Activated CD4-positive, alpha-beta memory T cell treated with anti-CD3 and anti-CD28 coated beads, Interleukin-2, amount 10 ng/mL, durations not matched to agents 7 days and 5 days (primary cell): ENCODE measurements at regions not wholly inside any gene's neighbourhood (a gene's known extent, or its start where the extent isn't known, plus 50 kb on each side); places are given as distances from the start of the nearest gene placed in this dataset.

ENCODE experiments used
- CTCF ChIA-PET: fragments of 350-600 bp; sonication (Branson Sonifier 250); formaldehyde crosslinking; loops from one replicate; lab custom pipeline; 2021; ENCODE audit warnings: antibody characterized with exemption, inconsistent platforms; lab: Charles Lee
- POLR2A ChIA-PET: fragments of 350-600 bp; sonication (Branson Sonifier 250); formaldehyde crosslinking; loops from one replicate; lab custom pipeline; 2021; ENCODE audit warnings: antibody characterized with exemption; lab: Charles Lee
- DNase-seq: peaks from one replicate; pipeline ENCODE4 v3.0.0-alpha.2; 2020
- H3K27ac Mint-ChIP-seq: one replicate; pipeline ENCODE4 v1.8.0; 2021; ENCODE audit warnings: mild to moderate bottlenecking, mixed read lengths
- H3K27me3 Mint-ChIP-seq: one replicate; pipeline ENCODE4 v1.8.0; 2021; ENCODE audit warnings: mixed read lengths
- H3K36me3 Mint-ChIP-seq: one replicate; pipeline ENCODE4 v1.8.0; 2021; ENCODE audit warnings: low read depth, mixed read lengths
- H3K4me1 Mint-ChIP-seq: one replicate; pipeline ENCODE4 v1.8.0; 2021; ENCODE audit warnings: mixed read lengths
- H3K4me3 Mint-ChIP-seq: one replicate; pipeline ENCODE4 v1.8.0; 2021; ENCODE audit warnings: mild to moderate bottlenecking, mixed read lengths
- H3K9me3 Mint-ChIP-seq: one replicate; pipeline ENCODE4 v1.8.0; 2021; ENCODE audit warnings: mixed read lengths

- ChIA-PET CTCF (no interaction called here), POLR2A (no interaction called here)
- Mint-ChIP-seq H3K27me3 (no peaks in the 10 kb centered on the region), H3K4me3 (no peak overlapping the region), H3K36me3 (no peaks in the 10 kb centered on the region), H3K4me1 (no peaks in the 10 kb centered on the region), H3K27ac (no peak overlapping the region), H3K9me3 (peaks cover 26% of the 10 kb centered on the region)
- no peak for DNase-seq
These were observed 147.7 kb upstream of the LARGE1 start for GRCh38 chr22:34068001-34068400.

GRCh38 chr22:34070051-34070450, 149.8 kb upstream of the LARGE1 start:
- Mint-ChIP-seq H3K27ac (no peak overlapping the region), H3K9me3 (peaks cover 24% of the 10 kb centered on the region), H3K4me3 (no peak overlapping the region), H3K36me3 (no peaks in the 10 kb centered on the region), H3K27me3 (no peaks in the 10 kb centered on the region), H3K4me1 (no peaks in the 10 kb centered on the region)
- DNase-seq, result no peak
- ChIA-PET POLR2A (no interaction called here), CTCF (no interaction called here)

- DNase-seq, result no peak
- Mint-ChIP-seq H3K27me3 (no peaks in the 10 kb centered on the region), H3K36me3 (no peaks in the 10 kb centered on the region), H3K4me1 (no peaks in the 10 kb centered on the region), H3K27ac (no peak overlapping the region), H3K9me3 (peaks cover 24% of the 10 kb centered on the region), H3K4me3 (no peak overlapping the region)
- CTCF ChIA-PET, result no interaction called here
- POLR2A ChIA-PET, result no interaction called here
These were observed 150.3 kb upstream of the LARGE1 start for GRCh38 chr22:34070531-34070930.

GRCh38 chr22:34072585-34072984, 152.3 kb upstream of the LARGE1 start:
- Mint-ChIP-seq H3K9me3 (peaks cover 28% of the 10 kb centered on the region), H3K27me3 (no peaks in the 10 kb centered on the region), H3K4me1 (no peaks in the 10 kb centered on the region), H3K27ac (no peak overlapping the region), H3K4me3 (no peak overlapping the region), H3K36me3 (no peaks in the 10 kb centered on the region)
- no peak for DNase-seq
- ChIA-PET POLR2A (no interaction called here), CTCF (no interaction called here)

- no peak overlapping the region for H3K4me3 Mint-ChIP-seq
- no peaks in the 10 kb centered on the region for H3K4me1 Mint-ChIP-seq
- H3K27ac Mint-ChIP-seq, result no peak overlapping the region
- no peaks in the 10 kb centered on the region for H3K36me3 Mint-ChIP-seq
- H3K27me3 Mint-ChIP-seq, result no peaks in the 10 kb centered on the region
- CTCF ChIA-PET, result no interaction called here
- POLR2A ChIA-PET, result no interaction called here
- DNase-seq, result no peak
- peaks cover 9% of the 10 kb centered on the region for H3K9me3 Mint-ChIP-seq
These were observed 160.2 kb upstream of the LARGE1 start for GRCh38 chr22:34080433-34080832.

- ChIA-PET POLR2A (no interaction called here), CTCF (no interaction called here)
- Mint-ChIP-seq H3K27ac (no peak overlapping the region), H3K27me3 (no peaks in the 10 kb centered on the region), H3K36me3 (no peaks in the 10 kb centered on the region), H3K9me3 (peaks cover 22% of the 10 kb centered on the region), H3K4me1 (no peaks in the 10 kb centered on the region), H3K4me3 (no peak overlapping the region)
- no peak for DNase-seq
These were observed 176.5 kb upstream of the LARGE1 start for GRCh38 chr22:34096770-34097169.

- DNase-seq, result no peak
- H3K4me1 Mint-ChIP-seq, result no peaks in the 10 kb centered on the region
- no peaks in the 10 kb centered on the region for H3K27me3 Mint-ChIP-seq
- no peak overlapping the region for H3K27ac Mint-ChIP-seq
- CTCF ChIA-PET, result no interaction called here
- H3K9me3 Mint-ChIP-seq, result peaks cover 16% of the 10 kb centered on the region
- no peak overlapping the region for H3K4me3 Mint-ChIP-seq
- POLR2A ChIA-PET, result no interaction called here
- H3K36me3 Mint-ChIP-seq, result no peaks in the 10 kb centered on the region
These were observed 179.0 kb upstream of the LARGE1 start for GRCh38 chr22:34099278-34099677.

GRCh38 chr22:34102633-34103032, 182.4 kb upstream of the LARGE1 start:
- H3K4me1 Mint-ChIP-seq, result no peaks in the 10 kb centered on the region
- no peaks in the 10 kb centered on the region for H3K27me3 Mint-ChIP-seq

GRCh38 chr22:34105461-34106062, 185.3 kb upstream of the LARGE1 start:
- Mint-ChIP-seq H3K27me3 (no peaks in the 10 kb centered on the region), H3K4me3 (no peak overlapping the region), H3K27ac (no peak overlapping the region), H3K4me1 (no peaks in the 10 kb centered on the region), H3K9me3 (peaks cover 13% of the 10 kb centered on the region), H3K36me3 (no peaks in the 10 kb centered on the region)
- POLR2A ChIA-PET, result no interaction called here
- DNase-seq, result peak; percentile 16
- CTCF ChIA-PET, result no interaction called here

More at GRCh38 chr22:34102633-34103032, 182.4 kb upstream of the LARGE1 start:
- no peak overlapping the region for H3K4me3 Mint-ChIP-seq
- peaks cover 15% of the 10 kb centered on the region for H3K9me3 Mint-ChIP-seq
- ChIA-PET POLR2A (no interaction called here), CTCF (no interaction called here)
- H3K27ac Mint-ChIP-seq, result no peak overlapping the region
- H3K36me3 Mint-ChIP-seq, result no peaks in the 10 kb centered on the region
- DNase-seq, result no peak

GRCh38 chr22:34108168-34108567, 187.9 kb upstream of the LARGE1 start:
- DNase-seq, result no peak
- Mint-ChIP-seq H3K4me1 (no peaks in the 10 kb centered on the region), H3K4me3 (no peak overlapping the region), H3K9me3 (peaks cover 11% of the 10 kb centered on the region), H3K27me3 (no peaks in the 10 kb centered on the region), H3K27ac (no peak overlapping the region), H3K36me3 (no peaks in the 10 kb centered on the region)
- CTCF ChIA-PET, result no interaction called here
- POLR2A ChIA-PET, result interaction anchor here (0.7 kb wide), 1 partner anchor 120 kb away, joined by 4 read pairs; no protein-coding TSS in a partner anchor

GRCh38 chr22:34111210-34111824, 191.0 kb upstream of the LARGE1 start:
- H3K27me3 Mint-ChIP-seq, result no peaks in the 10 kb centered on the region
- ChIA-PET POLR2A (no interaction called here), CTCF (interaction anchor here (1.4 kb wide), 2 partner anchors 16 to 811 kb away, joined by 3 read pairs; no protein-coding TSS in a partner anchor)
- H3K36me3 Mint-ChIP-seq, result no peaks in the 10 kb centered on the region
- no peak for DNase-seq
- H3K9me3 Mint-ChIP-seq, result peaks cover 5% of the 10 kb centered on the region
- H3K4me3 Mint-ChIP-seq, result no peak overlapping the region
- H3K27ac Mint-ChIP-seq, result no peak overlapping the region
- no peaks in the 10 kb centered on the region for H3K4me1 Mint-ChIP-seq

- no peak overlapping the region for H3K4me3 Mint-ChIP-seq
- H3K36me3 Mint-ChIP-seq, result no peaks in the 10 kb centered on the region
- no peak for DNase-seq
- peaks cover 3% of the 10 kb centered on the region for H3K9me3 Mint-ChIP-seq
- ChIA-PET POLR2A (no interaction called here), CTCF (no interaction called here)
- no peaks in the 10 kb centered on the region for H3K27me3 Mint-ChIP-seq
- no peak overlapping the region for H3K27ac Mint-ChIP-seq
- H3K4me1 Mint-ChIP-seq, result no peaks in the 10 kb centered on the region
These were observed 193.1 kb upstream of the LARGE1 start for GRCh38 chr22:34113381-34113780.

GRCh38 chr22:34114406-34114805, 194.1 kb upstream of the LARGE1 start:
- Mint-ChIP-seq H3K27me3 (no peaks in the 10 kb centered on the region), H3K9me3 (peaks cover 3% of the 10 kb centered on the region), H3K4me1 (no peaks in the 10 kb centered on the region), H3K27ac (no peak overlapping the region), H3K4me3 (no peak overlapping the region), H3K36me3 (no peaks in the 10 kb centered on the region)
- ChIA-PET POLR2A (no interaction called here), CTCF (no interaction called here)
- DNase-seq, result no peak

GRCh38 chr22:34115722-34116121, 195.4 kb upstream of the LARGE1 start:
- ChIA-PET POLR2A (no interaction called here), CTCF (no interaction called here)
- no peak for DNase-seq
- no peak overlapping the region for H3K4me3 Mint-ChIP-seq
- H3K27ac Mint-ChIP-seq, result no peak overlapping the region
- H3K9me3 Mint-ChIP-seq, result peaks cover 3% of the 10 kb centered on the region
- H3K4me1 Mint-ChIP-seq, result no peaks in the 10 kb centered on the region
- no peaks in the 10 kb centered on the region for H3K36me3 Mint-ChIP-seq
- H3K27me3 Mint-ChIP-seq, result no peaks in the 10 kb centered on the region
